ENCODE measurements at regions not wholly inside any gene's neighbourhood (a gene's known extent, or its start where the extent isn't known, plus 50 kb on each side); places are given as distances from the start of the nearest gene placed in this dataset.

GRCh38 chr11:92888696-92889095 lies 80.8 kb upstream of the MTNR1B start:
- Histone ChIP-seq H3K9me3 (no peaks in the 10 kb centered on the region), H3K4me3 (no peak overlapping the region), H3K4me1 (no peaks in the 10 kb centered on the region), H3K36me3 (no peaks in the 10 kb centered on the region), H3K27me3 (no peaks in the 10 kb centered on the region), H3K27ac (no peak overlapping the region)
- 69 to 70% methylated on average over 5 of the region's 5 CpGs for WGBS, 2 donors
- intact Hi-C loops (cut with DNase I): loop anchor here in 8 of 10 donors (5.0 to 10.0 kb wide), 4 partner anchors 156 to 676 kb away; no protein-coding TSS in a partner anchor
- no peak for ATAC-seq
- TF ChIP-seq CTCF (IDR thresholded peaks at IDR 0.05): no peak
- no peak for DNase-seq

GRCh38 chr11:92890846-92891245 lies 78.6 kb upstream of the MTNR1B start:
- H3K4me3 ChIP-seq: no peak overlapping the region
- WGBS, 2 donors: 90 to 94% methylated on average over 11 of the region's 11 CpGs
- H3K4me1 ChIP-seq: no peaks in the 10 kb centered on the region
- no peak overlapping the region for H3K27ac ChIP-seq
- DNase-seq (no peak), ATAC-seq (no peak)
- intact Hi-C loops (cut with DNase I): no loop called here
- no peak for TF ChIP-seq CTCF (IDR thresholded peaks at IDR 0.05)
- H3K36me3 ChIP-seq: no peaks in the 10 kb centered on the region
- H3K27me3 ChIP-seq: no peaks in the 10 kb centered on the region
- no peaks in the 10 kb centered on the region for H3K9me3 ChIP-seq

GRCh38 chr11:92892802-92893684 lies 76.4 kb upstream of the MTNR1B start:
- Histone ChIP-seq H3K27ac (no peak overlapping the region), H3K4me1 (no peaks in the 10 kb centered on the region), H3K4me3 (no peak overlapping the region), H3K36me3 (no peaks in the 10 kb centered on the region), H3K27me3 (peaks cover 0 to 7% (median 0%) of the 10 kb centered on the region in 7 donors), H3K9me3 (no peaks in the 10 kb centered on the region)
- intact Hi-C loops (cut with DNase I): no loop called here
- WGBS, 2 donors: 76 to 87% methylated on average over 4 of the region's 4 CpGs
- ATAC-seq (no peak), DNase-seq (no peak)
- no peak for TF ChIP-seq CTCF (IDR thresholded peaks at IDR 0.05)

GRCh38 chr11:92894197-92894596 lies 75.3 kb upstream of the MTNR1B start:
- Histone ChIP-seq H3K4me1 (no peaks in the 10 kb centered on the region), H3K27ac (no peak overlapping the region), H3K36me3 (no peaks in the 10 kb centered on the region), H3K9me3 (no peaks in the 10 kb centered on the region), H3K27me3 (peaks cover 0 to 12% (median 0%) of the 10 kb centered on the region in 7 donors), H3K4me3 (no peak overlapping the region)
- no peak for TF ChIP-seq CTCF (IDR thresholded peaks at IDR 0.05)
- ATAC-seq (no peak), DNase-seq (no peak)
- WGBS, 2 donors: 84 to 90% methylated on average over 3 of the region's 3 CpGs
- intact Hi-C loops (cut with DNase I): no loop called here
